Kidney tubule cell (primary cell): ENCODE measurements at regions not wholly inside any gene's neighbourhood (a gene's known extent, or its start where the extent isn't known, plus 50 kb on each side); places are given as distances from the start of the nearest gene placed in this dataset.

Experiments used
- DNase-seq: peaks from one replicate; pipeline ENCODE4 v3.0.0-alpha.2; 2018; ENCODE audit warnings: low spot score

DNA sequence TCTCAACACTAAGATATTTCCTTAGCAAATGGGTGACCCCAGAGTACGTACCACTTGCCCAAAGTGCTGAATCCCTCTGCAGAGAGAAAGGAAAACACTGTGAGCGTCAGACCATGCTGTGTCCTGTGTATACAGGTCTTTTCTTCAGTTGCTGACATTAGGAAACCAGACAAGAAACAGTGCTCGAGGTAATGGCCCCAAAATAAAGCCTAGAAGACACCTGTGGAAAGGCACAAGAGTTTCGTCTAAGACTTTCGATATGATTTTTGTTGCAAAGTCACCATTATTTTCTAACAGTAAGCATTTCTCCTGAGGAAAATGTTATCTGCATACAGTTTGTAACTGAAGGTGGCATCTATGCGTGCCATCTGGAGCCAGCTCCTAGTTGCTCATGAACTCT, 62.0 kb upstream of the SIMC1 start:
- no peak for DNase-seq

DNA sequence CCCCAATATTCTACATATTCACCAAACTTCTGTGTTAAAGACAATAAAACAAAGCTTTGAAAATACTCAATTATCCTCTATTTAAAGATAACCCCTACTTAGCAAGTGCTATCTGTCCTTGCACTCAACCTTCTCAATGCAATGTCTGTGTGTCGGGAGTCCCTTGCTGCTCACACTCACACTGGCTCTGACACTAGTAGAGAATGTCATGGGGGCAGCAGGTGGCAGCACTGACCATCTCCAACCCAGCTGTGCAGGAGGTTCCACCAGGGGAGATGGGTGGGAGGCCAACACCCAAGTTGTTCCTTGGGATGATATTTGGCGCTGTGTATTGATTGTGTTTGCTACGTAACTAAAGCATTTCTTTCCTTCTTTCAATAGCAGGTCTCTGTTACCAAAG, 59.4 kb upstream of the SIMC1 start:
- DNase-seq: no peak

DNA sequence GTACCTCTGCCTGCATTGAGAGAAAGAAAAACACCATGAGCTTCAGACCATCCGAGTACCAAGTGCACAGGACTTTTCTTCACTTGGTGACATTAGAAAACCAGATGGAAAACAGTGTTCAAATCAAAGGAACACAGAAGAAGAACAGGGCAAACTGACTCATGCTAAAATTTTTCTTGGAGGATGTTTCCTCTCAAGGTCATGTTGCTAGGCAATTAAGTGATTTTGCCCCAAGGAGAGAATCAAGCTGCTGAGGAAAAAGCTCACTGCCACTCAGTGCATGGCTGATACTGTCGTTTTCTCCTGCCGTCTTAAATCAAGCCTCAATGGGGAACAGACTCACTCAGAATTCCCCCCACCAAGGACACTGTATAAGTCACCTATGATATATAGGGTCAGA, 57.9 kb upstream of the SIMC1 start:
- DNase-seq: peak; percentile 39

DNA sequence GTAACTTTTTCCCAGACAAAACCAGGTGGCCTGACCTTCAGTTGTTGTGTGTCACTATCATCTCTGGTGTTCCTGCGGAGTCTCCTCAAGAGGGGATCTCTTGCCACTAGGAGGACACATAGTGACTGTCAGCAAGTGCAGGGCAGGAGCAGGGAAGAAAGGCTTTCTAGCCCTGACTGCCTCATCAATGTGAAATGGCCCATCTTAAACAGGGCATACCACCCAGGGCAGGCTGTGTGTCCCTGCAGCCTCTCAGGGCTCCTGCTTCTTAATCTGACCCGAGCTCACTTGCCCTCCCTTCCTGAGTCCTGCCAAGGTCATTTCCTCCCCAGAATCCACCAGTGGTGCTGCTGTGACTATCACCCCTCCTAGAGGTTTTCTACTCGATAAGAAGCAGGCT, 57.4 kb upstream of the SIMC1 start:
- DNase-seq: no peak

DNA sequence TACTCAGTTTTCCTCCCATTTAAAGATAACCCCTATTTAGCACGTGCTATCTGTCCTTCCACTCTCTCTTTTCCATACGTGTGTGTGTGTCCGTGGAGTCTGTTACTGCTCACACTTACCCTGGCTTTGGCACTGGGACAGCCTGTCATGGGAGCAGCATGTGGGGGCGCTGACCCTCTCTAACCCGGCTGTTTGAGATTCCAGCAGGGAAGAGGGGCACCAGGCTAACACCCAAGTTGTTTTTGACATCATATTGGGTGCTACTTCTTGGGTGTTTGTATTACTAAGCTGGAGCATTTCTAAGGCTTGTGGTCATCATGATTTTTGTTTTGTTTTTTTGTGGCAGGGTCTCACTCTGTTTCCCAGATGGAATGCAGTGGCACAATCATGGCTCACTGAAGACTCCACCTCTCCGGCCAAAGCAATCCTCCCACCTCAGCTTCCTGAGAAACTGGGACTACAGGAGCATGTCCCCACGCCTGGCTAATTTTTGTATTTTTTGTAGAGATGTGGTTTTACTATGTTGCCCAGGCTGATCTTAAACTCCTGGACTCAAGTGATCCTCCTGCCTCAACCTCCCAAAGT, 56.9 kb upstream of the SIMC1 start:
- DNase-seq: peak; percentile 90

DNA sequence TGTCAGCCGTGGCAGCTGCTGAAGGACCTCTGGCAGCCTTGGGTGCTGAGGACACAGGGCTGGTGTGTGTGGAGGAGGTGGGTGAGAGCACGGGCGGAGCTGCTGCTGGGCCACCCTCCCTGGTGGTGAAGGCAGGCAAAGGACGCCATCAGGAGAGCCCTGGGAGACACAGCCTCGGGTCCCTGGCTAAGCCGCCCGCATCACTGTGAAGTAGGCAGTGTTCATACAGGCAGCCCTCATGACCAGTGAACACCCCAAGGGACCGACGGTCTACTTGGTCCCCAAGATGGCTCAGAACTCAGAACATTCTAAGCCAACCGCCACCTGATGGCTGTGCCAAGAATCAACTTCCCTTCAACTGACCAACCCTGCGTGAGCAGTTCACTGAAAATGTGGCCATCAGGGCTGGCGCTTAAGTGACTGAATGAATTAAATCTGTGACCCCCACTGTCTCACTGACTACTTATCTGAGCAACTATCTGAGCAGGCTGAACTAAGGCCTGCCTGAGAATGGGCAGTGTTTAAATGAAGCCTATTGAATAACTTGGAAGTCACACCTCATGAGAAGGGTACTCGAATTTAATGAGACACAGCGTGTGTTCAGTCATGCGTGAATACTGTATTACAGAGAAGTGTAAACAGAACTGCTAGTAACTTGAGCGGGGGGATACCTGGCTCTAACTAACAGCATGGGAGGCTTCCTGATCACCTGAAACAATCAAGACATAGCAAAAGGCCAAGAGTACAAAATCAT, 54.7 kb upstream of the SIMC1 start:
- DNase-seq: peak; percentile 16

DNA sequence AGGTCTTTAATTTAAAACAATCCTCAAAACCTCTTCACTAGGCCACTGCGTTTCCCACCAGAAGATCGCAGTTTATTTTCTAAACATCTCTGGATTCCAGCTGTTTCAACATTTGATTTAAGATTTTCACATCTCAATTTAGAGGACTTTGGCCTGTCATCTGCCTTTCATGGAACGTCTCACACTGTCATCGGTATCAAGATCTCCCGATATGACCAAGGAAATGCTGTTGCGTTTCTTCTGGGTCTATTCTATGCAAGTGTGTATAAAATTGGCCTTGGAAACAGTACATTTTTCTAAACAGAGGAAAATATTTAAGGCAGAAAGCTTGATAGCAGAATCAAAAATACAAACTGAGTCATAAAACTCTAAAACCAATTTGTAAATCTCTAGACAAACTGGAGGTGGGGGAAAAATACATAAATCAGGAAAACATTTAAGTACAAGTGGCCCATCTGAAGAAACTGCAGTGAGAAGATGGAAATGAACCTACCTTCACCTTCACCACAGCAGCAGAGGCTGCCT, 53.6 kb upstream of the SIMC1 start:
- no peak for DNase-seq

DNA sequence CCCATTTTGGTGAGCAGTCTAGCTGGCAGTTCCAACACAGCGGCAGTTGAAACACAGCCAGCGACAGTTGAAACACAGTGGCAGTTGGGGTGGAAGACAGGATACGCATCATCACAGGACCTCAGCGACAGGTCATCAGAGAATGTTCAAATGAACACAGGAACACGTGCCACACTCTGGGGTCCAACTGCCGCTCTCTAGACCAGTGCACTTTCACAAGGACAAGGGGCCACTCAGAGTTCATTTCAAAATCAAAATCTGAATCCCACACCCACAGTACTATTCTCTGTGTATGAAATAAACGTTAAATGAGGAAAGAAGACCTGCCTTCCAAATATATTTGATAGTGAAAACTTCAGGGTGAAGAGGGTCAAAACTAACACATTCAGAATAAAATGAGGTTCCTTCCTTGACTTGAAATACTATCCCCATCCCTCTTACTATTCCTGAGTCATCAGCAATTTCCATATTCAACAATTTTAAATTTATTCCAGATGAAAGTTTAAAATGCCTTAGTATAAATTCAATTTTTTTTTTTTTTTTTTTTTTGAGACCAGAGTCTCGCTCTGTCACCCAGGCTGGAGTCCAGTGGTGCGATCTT, 53.0 kb upstream of the SIMC1 start:
- DNase-seq: no peak

DNA sequence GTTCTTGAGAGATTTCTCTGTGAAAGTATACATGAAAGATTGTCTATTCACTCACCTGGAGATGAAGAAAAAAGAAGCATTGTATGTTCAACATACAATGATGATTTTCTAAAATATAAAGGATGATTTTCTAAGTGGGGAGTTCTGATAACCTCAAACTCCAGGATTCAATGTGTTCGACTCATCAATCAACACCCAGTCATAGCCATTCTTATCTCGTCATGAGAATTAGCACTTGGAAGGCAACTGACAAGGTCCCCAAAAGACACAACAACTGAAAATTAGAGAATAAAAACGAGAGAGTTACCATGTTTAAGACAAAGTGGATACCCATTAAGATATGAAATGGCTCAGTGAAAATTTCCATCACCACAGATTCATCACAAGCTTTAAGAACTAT, 52.1 kb upstream of the SIMC1 start:
- DNase-seq: no peak

DNA sequence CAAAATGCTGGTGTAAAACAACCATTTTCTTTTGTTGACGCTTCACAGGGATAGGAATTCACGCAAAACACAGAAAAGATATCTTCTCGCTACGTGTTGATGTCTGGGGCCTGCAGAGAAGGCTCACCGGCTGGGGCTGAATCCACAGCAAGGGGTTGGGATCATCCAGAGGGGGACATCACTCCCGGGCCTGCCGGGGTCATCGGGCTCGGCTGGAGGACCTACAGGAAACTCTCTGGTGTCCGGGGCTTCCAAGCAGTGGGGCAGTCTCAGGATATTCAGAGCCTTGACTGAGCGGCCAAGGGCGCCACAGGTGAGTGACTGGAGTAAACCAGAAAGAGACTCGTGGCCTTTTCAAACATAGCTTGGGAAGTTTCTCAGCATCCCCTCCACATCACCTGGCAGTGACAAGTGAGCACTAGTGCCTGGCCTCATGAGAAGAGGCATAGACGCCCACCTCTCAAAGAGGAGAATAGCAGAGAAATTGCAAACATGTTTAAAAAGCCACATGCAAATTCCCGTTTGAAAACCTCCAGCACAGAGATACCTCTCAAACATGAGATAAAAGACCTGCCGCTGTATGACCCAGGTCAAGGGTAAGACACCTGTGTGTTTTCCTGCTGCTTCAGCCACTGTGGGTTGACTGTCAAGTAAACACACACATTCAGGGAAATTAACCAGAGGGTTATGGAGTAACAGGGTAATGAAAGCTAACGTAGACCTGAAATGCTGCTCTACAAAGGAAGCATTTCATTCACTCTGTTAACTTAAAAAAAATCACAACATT, 50.8 kb upstream of the SIMC1 start:
- DNase-seq: no peak

DNA sequence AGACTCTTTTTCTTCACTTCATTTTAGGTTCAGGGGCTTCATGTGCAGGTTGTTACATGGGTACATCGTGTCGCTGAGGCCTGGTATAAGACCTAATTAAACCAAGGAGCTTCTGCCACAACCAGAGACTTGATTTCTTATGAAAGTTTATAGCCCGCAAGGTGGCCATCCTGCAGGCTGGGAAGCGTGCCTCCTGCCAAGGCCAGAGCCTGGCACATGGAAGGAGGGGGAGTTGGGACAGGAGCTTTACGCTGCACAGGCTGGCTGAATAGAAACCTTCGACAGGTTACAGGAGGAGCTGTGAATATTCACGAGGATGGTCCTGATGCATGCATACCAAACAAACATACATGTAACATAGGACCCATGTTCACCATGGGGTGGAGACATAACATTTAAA, 50.1 kb upstream of the SIMC1 start:
- DNase-seq: no peak
